GM19238 (cell line): ENCODE measurements at regions not wholly inside any gene's neighbourhood (a gene's known extent, or its start where the extent isn't known, plus 50 kb on each side); places are given as distances from the start of the nearest gene placed in this dataset.

Source experiments
- DNase-seq: peaks from one replicate; pipeline ENCODE4 v3.0.0; 2011; ENCODE audit warnings: low spot score; ENCODE audit not compliant: insufficient read length

GRCh38 chr7:10824154-10824553, 149.5 kb upstream of the PHF14 start:
- DNase-seq, result no peak

GRCh38 chr7:10838228-10838627, 135.4 kb upstream of the PHF14 start:
- no peak for DNase-seq

- no peak for DNase-seq
These were observed 128.4 kb upstream of the PHF14 start for GRCh38 chr7:10845225-10845624.

- DNase-seq, result no peak
These were observed 118.1 kb upstream of the PHF14 start for GRCh38 chr7:10855583-10855982.

GRCh38 chr7:10860516-10860915, 113.2 kb upstream of the PHF14 start:
- DNase-seq, result no peak

- DNase-seq, result no peak
These were observed 110.2 kb upstream of the PHF14 start for GRCh38 chr7:10863476-10863875.

- DNase-seq, result no peak
These were observed 99.0 kb upstream of the PHF14 start for GRCh38 chr7:10874666-10875065.

GRCh38 chr7:10875080-10875479, 98.6 kb upstream of the PHF14 start:
- DNase-seq, result no peak

- no peak for DNase-seq
These were observed 84.8 kb upstream of the PHF14 start for GRCh38 chr7:10888861-10889260.

GRCh38 chr7:10889266-10889898, 84.3 kb upstream of the PHF14 start:
- DNase-seq, result peak; percentile 16

GRCh38 chr7:10908600-10908999, 65.1 kb upstream of the PHF14 start:
- DNase-seq, result no peak

GRCh38 chr7:10910447-10910846, 63.2 kb upstream of the PHF14 start:
- no peak for DNase-seq

GRCh38 chr7:10912077-10912476, 61.6 kb upstream of the PHF14 start:
- DNase-seq, result no peak

GRCh38 chr7:10913457-10913856, 60.2 kb upstream of the PHF14 start:
- DNase-seq, result no peak

GRCh38 chr7:10918093-10918590, 55.5 kb upstream of the PHF14 start:
- no peak for DNase-seq

GRCh38 chr7:10919923-10920322, 53.7 kb upstream of the PHF14 start:
- DNase-seq, result no peak
